ENCODE measurements at regions not wholly inside any gene's neighbourhood (a gene's known extent, or its start where the extent isn't known, plus 50 kb on each side); places are given as distances from the start of the nearest gene placed in this dataset.

- TF ChIP-seq CTCF (IDR thresholded peaks at IDR 0.05) (no peak), POLR2A (IDR thresholded peaks at IDR 0.05) (no peak)
Observed at GRCh38 chr2:228675091-228675490, 493.6 kb upstream of the SPHKAP start.

Data from right lobe of liver (tissue), 4 donors.